OCI-LY3 (cell line): ENCODE measurements at regions not wholly inside any gene's neighbourhood (a gene's known extent, or its start where the extent isn't known, plus 50 kb on each side); places are given as distances from the start of the nearest gene placed in this dataset.
A peak's percentile ranks its signal among the peaks of the same experiment; 100 is the strongest.

Experiments used
- H2AFZ ChIP-seq: fragments of 200-600, 300-600 bp; shearing (Covaris generic); 2 replicates; pipeline ENCODE4 v1.6.0; 2014; ENCODE audit warnings: antibody characterized with exemption, low read depth, low read length
- H3K27ac ChIP-seq: fragments of 200-600, 300-600 bp; sonication (generic); 2 replicates; pipeline ENCODE4 v1.5.1; 2014; ENCODE audit warnings: mild to moderate bottlenecking, low read length, moderate library complexity, mixed read lengths
- H3K27me3 ChIP-seq: fragments of 200-600, 300-600 bp; sonication (generic); 2 replicates; pipeline ENCODE4 v1.6.1; 2014; ENCODE audit warnings: low read depth, low read length, mixed read lengths
- H3K36me3 ChIP-seq: fragments of 200-600, 300-600 bp; sonication (generic); replicated peaks from 2 replicates; pipeline ENCODE3; 2014; ENCODE audit warnings: low read depth, low read length, mixed read lengths
- H3K4me1 ChIP-seq: fragments of 300-600, 200-600 bp; sonication (generic); 2 replicates; pipeline ENCODE4 v1.6.1; 2014; ENCODE audit warnings: low read length, mixed read lengths
- H3K4me2 ChIP-seq: fragments of 200-600, 300-600 bp; sonication (generic); 2 replicates; pipeline ENCODE4 v1.6.1; 2014; ENCODE audit warnings: low read length, mixed read lengths
- H3K4me3 ChIP-seq: fragments of 300-600, 200-600 bp; sonication (generic); 2 replicates; pipeline ENCODE4 v1.5.1; 2014; ENCODE audit warnings: antibody characterized with exemption, mild to moderate bottlenecking, low read length, moderate library complexity
- H3K79me2 ChIP-seq: fragments of 300-600, 200-600 bp; shearing (Covaris generic); 2 replicates; pipeline ENCODE4 v1.6.1; 2014; ENCODE audit warnings: mild to moderate bottlenecking, low read length, mixed read lengths
- H3K9ac ChIP-seq: fragments of 300-600, 200-600 bp; shearing (Covaris generic); 2 replicates; pipeline ENCODE4 v1.6.0; 2014; ENCODE audit warnings: mild to moderate bottlenecking, low read length, moderate library complexity
- H3K9me3 ChIP-seq: fragments of 200-600, 300-600 bp; shearing (Covaris generic); 2 replicates; pipeline ENCODE4 v1.6.1; 2014; ENCODE audit warnings: low read length, mixed read lengths; ENCODE audit not compliant: insufficient read depth
- H4K20me1 ChIP-seq: fragments of 200-600, 300-600 bp; sonication (generic); 2 replicates; pipeline ENCODE4 v1.6.1; 2016; ENCODE audit warnings: low read length, mixed read lengths; ENCODE audit not compliant: insufficient read depth
- EZH2phosphoT487 ChIP-seq: fragments of 200-600 bp; shearing (Covaris generic); IDR thresholded peaks from 2 replicates; pipeline ENCODE4 v1.6.1; 2018; ENCODE audit warnings: antibody characterized with exemption, mixed run types, low read depth
- TF ChIP-seq, protein P1 (sequence below): fragments of 200-600, 300-600 bp; sonication (generic); IDR thresholded peaks from 2 replicates; pipeline ENCODE4 v1.5.1; 2014; ENCODE audit warnings: antibody characterized with exemption, low read length, low read depth

DNA sequence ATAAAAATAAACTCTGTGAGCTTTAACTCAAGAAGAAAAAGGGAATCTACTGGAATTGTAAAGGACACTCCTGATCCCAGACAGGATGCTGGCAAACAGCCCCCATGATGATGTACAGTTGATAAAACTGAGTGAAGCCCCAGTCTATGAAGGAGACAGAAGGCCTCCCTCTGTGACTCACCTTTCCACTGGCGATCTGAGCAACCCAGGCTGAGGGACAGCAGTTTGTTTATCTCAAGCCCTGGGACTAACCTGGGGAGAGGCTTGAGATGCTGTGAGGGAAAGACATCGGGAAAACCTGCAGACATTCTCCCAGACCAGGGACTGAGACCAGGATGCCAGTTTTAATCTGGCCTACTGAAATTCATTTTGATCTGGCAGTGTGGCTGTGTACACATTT, 104.5 kb upstream of the CDH2 start:
- TF ChIP-seq EZH2phosphoT487, result no peak
- TF ChIP-seq, protein P1, sequence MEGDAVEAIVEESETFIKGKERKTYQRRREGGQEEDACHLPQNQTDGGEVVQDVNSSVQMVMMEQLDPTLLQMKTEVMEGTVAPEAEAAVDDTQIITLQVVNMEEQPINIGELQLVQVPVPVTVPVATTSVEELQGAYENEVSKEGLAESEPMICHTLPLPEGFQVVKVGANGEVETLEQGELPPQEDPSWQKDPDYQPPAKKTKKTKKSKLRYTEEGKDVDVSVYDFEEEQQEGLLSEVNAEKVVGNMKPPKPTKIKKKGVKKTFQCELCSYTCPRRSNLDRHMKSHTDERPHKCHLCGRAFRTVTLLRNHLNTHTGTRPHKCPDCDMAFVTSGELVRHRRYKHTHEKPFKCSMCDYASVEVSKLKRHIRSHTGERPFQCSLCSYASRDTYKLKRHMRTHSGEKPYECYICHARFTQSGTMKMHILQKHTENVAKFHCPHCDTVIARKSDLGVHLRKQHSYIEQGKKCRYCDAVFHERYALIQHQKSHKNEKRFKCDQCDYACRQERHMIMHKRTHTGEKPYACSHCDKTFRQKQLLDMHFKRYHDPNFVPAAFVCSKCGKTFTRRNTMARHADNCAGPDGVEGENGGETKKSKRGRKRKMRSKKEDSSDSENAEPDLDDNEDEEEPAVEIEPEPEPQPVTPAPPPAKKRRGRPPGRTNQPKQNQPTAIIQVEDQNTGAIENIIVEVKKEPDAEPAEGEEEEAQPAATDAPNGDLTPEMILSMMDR, result no peak
- H3K9me3 ChIP-seq, result no peaks in the 10 kb centered on the region
- H3K4me1 ChIP-seq, result no peaks in the 10 kb centered on the region
- no peaks in the 10 kb centered on the region for H3K79me2 ChIP-seq
- no peak overlapping the region for H3K4me2 ChIP-seq
- no peak overlapping the region; the same call in 1 of the 2 replicates for H2AFZ ChIP-seq
- no peaks in the 10 kb centered on the region for H4K20me1 ChIP-seq
- H3K4me3 ChIP-seq, result no peak overlapping the region
- no peak overlapping the region for H3K27ac ChIP-seq
- H3K36me3 ChIP-seq, result no peaks in the 10 kb centered on the region
- H3K27me3 ChIP-seq, result no peaks in the 10 kb centered on the region
- H3K9ac ChIP-seq, result no peak overlapping the region

DNA sequence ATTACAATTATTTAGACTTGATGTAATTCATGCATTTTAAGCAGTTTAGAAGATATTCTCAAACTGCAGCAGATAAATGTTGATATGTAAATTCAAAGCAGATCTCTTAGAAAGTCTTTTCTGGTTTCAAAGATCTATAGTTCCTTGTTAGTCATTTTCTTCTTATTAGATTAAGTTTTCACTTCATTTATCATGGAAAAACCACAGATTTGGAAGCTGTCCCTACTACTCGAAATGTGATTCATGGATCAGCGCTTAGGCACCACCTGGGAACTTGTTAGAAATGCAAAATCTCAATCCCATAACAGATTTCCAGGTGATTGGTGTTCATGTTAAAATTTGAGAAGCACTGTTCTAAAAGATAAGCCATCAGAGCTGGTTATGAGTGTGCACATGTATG, 92.8 kb upstream of the CDH2 start:
- Histone ChIP-seq H3K27ac (no peak overlapping the region), H3K4me3 (no peak overlapping the region), H3K36me3 (no peaks in the 10 kb centered on the region), H3K79me2 (no peaks in the 10 kb centered on the region), H2AFZ (no peak overlapping the region), H3K4me1 (no peaks in the 10 kb centered on the region), H3K9ac (no peak overlapping the region), H3K4me2 (no peak overlapping the region), H3K27me3 (no peaks in the 10 kb centered on the region), H3K9me3 (no peaks in the 10 kb centered on the region), H4K20me1 (no peaks in the 10 kb centered on the region)
- TF ChIP-seq, protein P1, result no peak
- no peak for TF ChIP-seq EZH2phosphoT487

DNA sequence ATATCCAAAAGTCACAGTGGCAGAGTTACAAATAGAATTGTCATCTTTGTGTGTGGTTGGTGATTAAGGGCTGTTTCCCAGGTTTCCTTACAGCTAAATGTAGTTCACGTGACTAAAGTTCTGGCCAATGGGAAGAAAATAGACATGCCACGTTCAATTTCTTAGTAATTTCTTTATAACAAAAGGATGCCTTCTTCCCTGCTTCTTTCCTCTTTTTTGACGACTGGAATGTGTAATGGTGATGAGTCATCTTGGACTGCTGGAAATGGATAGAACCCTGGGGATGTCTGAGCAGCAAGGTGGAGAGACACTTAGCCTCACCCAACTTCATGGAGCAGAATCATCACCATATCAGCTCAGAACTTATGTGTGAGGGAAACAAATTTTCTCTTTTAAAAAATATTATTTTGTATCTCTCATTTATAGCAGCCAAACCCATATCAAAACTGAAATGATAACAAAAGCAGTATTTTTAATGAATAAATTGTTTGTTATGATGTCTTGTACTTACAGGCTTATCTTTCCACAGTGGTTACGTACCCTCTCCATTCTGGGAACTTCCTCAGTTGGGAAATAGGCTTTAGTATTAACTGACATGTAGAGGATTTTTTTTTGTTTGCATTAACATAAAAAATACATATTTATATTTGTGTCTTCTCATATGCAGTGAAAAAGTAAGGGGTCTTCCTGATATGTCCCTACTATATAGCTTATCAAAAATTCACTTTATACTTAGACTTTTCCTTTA, 91.1 kb upstream of the CDH2 start:
- H3K4me2 ChIP-seq, result no peak overlapping the region
- H3K9ac ChIP-seq, result no peak overlapping the region
- H3K9me3 ChIP-seq, result no peaks in the 10 kb centered on the region
- H3K4me3 ChIP-seq, result no peak overlapping the region
- no peaks in the 10 kb centered on the region for H3K79me2 ChIP-seq
- no peaks in the 10 kb centered on the region for H4K20me1 ChIP-seq
- no peak overlapping the region for H3K27ac ChIP-seq
- 0 out of 2 replicates have a peak overlapping the region, but pooled peaks have one; percentile 17 for H2AFZ ChIP-seq
- H3K27me3 ChIP-seq, result no peaks in the 10 kb centered on the region
- no peak for TF ChIP-seq EZH2phosphoT487
- TF ChIP-seq, protein P1, result no peak
- no peaks in the 10 kb centered on the region for H3K4me1 ChIP-seq
- no peaks in the 10 kb centered on the region for H3K36me3 ChIP-seq

DNA sequence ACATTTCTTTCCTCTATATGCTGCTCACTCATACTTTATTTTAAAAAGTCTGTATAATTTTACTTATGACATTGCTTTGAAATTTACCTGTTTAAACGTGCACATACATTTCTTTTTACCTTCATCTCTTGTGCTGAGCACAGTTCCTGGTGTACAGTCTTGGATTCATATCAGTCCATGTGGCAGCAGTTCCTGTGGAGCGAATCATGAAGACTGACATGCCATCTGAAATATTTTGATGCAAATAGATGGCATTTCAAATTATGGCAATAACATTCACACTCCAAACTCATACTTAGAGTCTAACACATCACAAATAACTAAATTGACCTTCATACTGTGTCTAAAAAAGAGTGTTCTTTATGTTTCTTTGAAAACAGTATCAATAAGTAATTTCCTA, 90.3 kb upstream of the CDH2 start:
- Histone ChIP-seq H3K4me3 (no peak overlapping the region), H3K9ac (no peak overlapping the region), H4K20me1 (no peaks in the 10 kb centered on the region), H3K27ac (no peak overlapping the region), H3K79me2 (no peaks in the 10 kb centered on the region), H3K4me2 (no peak overlapping the region), H2AFZ (no peak overlapping the region), H3K27me3 (no peaks in the 10 kb centered on the region), H3K36me3 (no peaks in the 10 kb centered on the region), H3K4me1 (no peaks in the 10 kb centered on the region), H3K9me3 (no peaks in the 10 kb centered on the region)
- no peak for TF ChIP-seq EZH2phosphoT487
- TF ChIP-seq, protein P1, result no peak
